ENCODE measurements at regions not wholly inside any gene's neighbourhood (a gene's known extent, or its start where the extent isn't known, plus 50 kb on each side); places are given as distances from the start of the nearest gene placed in this dataset.

DNA sequence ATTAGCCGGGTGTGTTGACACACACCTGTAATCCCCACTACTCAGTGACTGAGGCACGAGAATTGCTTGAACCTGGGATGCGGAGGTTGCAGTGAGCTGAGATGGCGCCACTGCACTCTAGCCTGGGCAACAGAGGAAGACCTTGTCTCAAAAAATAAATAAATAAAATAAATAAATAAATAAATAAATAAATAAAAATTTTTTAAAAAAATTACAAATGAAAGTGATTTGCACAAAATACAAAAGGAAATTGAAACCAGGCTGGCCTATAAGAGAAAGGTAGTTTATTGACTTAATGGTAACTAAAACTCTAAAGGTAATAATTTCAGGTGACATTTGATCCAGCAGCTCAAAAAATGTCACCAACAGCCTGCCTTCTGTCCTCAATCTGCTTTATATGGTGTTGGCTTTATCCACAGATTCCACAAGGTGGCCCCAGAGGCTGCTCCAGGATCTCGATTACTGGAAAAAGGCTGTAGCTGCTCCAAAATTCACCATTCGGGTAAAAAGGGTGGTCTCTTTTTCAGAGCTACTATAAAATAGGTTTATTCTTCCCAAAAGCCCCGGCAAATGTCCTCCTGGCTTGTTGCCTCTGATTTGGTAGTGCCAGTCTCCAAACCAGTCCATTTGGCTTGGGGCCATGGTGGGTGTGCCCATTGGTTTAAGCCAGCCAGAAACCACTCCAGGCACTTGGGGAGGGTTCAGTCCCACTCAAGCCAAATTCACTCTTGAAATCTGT, 61.4 kb upstream of the TRIM2 start:
- Histone ChIP-seq H3K27ac (no peak overlapping the region), H3K4me1 (peaks cover 0 to 15% (median 9%) of the 10 kb centered on the region in 9 donors), H3K9me3 (no peaks in the 10 kb centered on the region), H3K4me3 (peak overlapping the region in 3 of 10 donors; percentile 21 to 31 (median 22)), H3K27me3 (peaks cover 0 to 6% (median 0%) of the 10 kb centered on the region in 7 donors), H3K36me3 (no peaks in the 10 kb centered on the region)
- DNase-seq (peak; percentile 62 to 72), ATAC-seq (peak; percentile 75 to 92 (median 78))
- TF ChIP-seq, protein P1, sequence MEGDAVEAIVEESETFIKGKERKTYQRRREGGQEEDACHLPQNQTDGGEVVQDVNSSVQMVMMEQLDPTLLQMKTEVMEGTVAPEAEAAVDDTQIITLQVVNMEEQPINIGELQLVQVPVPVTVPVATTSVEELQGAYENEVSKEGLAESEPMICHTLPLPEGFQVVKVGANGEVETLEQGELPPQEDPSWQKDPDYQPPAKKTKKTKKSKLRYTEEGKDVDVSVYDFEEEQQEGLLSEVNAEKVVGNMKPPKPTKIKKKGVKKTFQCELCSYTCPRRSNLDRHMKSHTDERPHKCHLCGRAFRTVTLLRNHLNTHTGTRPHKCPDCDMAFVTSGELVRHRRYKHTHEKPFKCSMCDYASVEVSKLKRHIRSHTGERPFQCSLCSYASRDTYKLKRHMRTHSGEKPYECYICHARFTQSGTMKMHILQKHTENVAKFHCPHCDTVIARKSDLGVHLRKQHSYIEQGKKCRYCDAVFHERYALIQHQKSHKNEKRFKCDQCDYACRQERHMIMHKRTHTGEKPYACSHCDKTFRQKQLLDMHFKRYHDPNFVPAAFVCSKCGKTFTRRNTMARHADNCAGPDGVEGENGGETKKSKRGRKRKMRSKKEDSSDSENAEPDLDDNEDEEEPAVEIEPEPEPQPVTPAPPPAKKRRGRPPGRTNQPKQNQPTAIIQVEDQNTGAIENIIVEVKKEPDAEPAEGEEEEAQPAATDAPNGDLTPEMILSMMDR (IDR thresholded peaks at IDR 0.05), result peak; percentile 69 to 94 (median 84)
- 43 to 48% methylated on average over 7 of the region's 7 CpGs for WGBS, 2 donors
- intact Hi-C loops (cut with DNase I), result loop anchor here (1.0 to 10.0 kb wide), 7 partner anchors 62 to 434 kb away; partner anchors contain the start of gene TRIM2 (in 1 of the 10)

DNA sequence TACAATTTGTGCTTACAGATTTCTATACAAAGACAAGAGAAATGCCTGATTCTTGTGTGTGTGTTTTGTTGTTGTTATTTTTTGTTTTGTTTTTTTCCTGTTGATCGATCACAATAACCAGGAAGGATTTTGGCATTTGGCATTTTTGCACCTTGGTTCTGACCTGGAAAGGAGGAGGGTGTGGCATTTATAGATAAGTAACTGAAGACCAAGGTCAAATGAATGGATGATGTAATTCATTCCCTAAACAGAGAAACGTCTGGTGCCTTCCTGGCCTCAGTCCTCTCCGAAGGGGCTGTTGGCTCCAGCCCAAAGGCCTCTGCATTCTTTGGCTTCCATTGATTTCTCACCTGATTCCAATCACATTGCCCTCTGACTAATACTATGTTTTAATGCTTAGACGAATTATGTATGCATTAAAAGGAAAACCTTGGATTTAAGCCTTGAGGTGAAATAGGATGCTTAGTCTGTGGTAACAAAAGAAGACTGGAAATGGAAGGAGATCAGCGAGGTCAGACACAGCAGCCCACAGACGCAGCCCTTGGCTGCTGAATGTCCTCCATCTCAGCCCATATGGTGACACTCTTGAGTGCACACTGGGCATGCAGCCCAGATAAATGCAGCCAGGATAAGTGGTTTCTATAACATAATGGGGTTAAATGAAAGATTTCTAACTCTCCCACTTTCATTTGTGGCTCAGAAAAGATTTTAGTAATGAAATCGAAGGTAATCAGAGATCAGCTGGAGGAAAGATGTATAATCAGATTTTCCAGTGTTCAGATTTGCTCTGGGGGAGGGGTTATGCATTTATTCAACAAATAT, 60.5 kb upstream of the TRIM2 start:
- WGBS, 2 donors, result 17 to 21% methylated on average over 7 of the region's 7 CpGs
- Histone ChIP-seq H3K4me3 (no peak overlapping the region), H3K4me1 (peaks cover 0 to 15% (median 9%) of the 10 kb centered on the region in 9 donors), H3K27me3 (no peaks in the 10 kb centered on the region), H3K9me3 (no peaks in the 10 kb centered on the region), H3K36me3 (no peaks in the 10 kb centered on the region), H3K27ac (no peak overlapping the region)
- TF ChIP-seq, protein P1 (IDR thresholded peaks at IDR 0.05), result no peak
- ATAC-seq (no peak), DNase-seq (no peak)
- intact Hi-C loops (cut with DNase I), result loop anchor here (1.0 to 10.0 kb wide), 7 partner anchors 61 to 434 kb away; partner anchors contain the start of gene TRIM2 (in 1 of the 10)

DNA sequence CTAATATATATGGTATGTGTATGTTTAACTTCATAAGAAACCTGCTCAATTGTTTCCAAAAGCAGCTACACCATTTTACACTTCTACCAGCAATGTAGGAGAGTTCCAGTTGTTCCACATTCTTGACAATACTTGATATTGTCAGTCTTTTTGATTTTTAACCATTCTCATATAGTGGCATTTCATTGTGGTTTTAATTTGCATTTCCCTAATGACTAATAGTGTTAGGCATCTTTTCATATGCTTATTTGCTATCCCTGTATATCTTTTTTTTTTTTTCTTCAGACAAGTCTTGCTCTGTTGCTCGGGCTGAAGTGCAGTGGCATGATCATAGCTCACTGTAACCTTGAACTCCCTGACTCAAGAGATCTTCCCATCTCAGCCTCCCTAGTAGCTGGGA, 58.2 kb upstream of the TRIM2 start:
- intact Hi-C loops (cut with DNase I), result loop anchor here in 4 of 10 donors (10.0 kb wide), 2 partner anchors 59 to 429 kb away; partner anchors contain the start of gene TRIM2 (in 1 of the 4)
- WGBS, 2 donors, result 74 to 88% methylated on average over 1 of the region's 1 CpG
- Histone ChIP-seq H3K27ac (no peak overlapping the region), H3K4me3 (no peak overlapping the region), H3K9me3 (no peaks in the 10 kb centered on the region), H3K4me1 (peaks cover 0 to 15% (median 9%) of the 10 kb centered on the region in 9 donors), H3K27me3 (no peaks in the 10 kb centered on the region), H3K36me3 (no peaks in the 10 kb centered on the region)
- TF ChIP-seq, protein P1 (IDR thresholded peaks at IDR 0.05), result no peak
- ATAC-seq (no peak), DNase-seq (no peak)

DNA sequence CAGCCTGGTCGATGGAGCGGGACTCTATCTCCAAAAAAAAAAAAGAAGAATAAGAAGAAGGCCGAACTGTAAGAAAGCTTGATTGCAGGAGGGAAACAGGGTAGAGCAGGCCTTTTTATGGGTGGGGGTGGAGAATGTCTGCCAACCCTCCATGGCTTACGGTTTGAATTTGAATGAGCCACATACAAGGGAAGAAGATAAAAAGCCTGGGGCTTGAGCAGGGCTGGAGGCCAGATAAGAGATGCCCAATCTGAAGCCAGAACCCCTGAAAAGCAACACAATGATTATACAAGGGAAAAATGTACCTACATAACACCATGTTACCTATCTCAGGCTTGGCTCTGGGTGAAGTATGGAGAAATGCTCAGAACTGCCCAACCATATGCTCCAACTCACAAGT, 57.3 kb upstream of the TRIM2 start:
- 93 to 94% methylated on average over 4 of the region's 4 CpGs for WGBS, 2 donors

More for the DNA sequence above, 57.3 kb upstream of the TRIM2 start:
- peaks cover 0 to 8% (median 0%) of the 10 kb centered on the region in 7 donors for H3K27me3 ChIP-seq
- DNase-seq (no peak), ATAC-seq (no peak)
- H3K9me3 ChIP-seq, result no peaks in the 10 kb centered on the region
- H3K4me3 ChIP-seq, result no peak overlapping the region
- H3K27ac ChIP-seq, result no peak overlapping the region
- no peaks in the 10 kb centered on the region for H3K36me3 ChIP-seq
- TF ChIP-seq, protein P1 (IDR thresholded peaks at IDR 0.05), result no peak
- H3K4me1 ChIP-seq, result peaks cover 0 to 16% (median 9%) of the 10 kb centered on the region in 9 donors
- intact Hi-C loops (cut with DNase I), result loop anchor here in 4 of 10 donors (10.0 kb wide), 2 partner anchors 58 to 428 kb away; partner anchors contain the start of gene TRIM2 (in 1 of the 4)
